NB4 (cell line): ENCODE measurements at regions not wholly inside any gene's neighbourhood (a gene's known extent, or its start where the extent isn't known, plus 50 kb on each side); places are given as distances from the start of the nearest gene placed in this dataset.
"Not testable (repeated sequence)": the region's sequence is repeated elsewhere in the genome, so short reads cannot be mapped to it uniquely, and the experiment has no call there.

ENCODE experiments used
- DNase-seq: peaks from one replicate; pipeline ENCODE4 v3.0.0; 2010; ENCODE audit warnings: low read depth
- H3K4me3 ChIP-seq: one replicate; pipeline ENCODE4 v1.5.1; 2011; ENCODE audit warnings: mild to moderate bottlenecking, low read depth, low read length, moderate library complexity
- CTCF ChIP-seq: IDR thresholded peaks from one replicate; pipeline ENCODE4 v1.5.1; 2012; ENCODE audit warnings: low read depth, low read length
- MAX ChIP-seq: IDR thresholded peaks from 2 replicates; pipeline ENCODE4 v1.6.1; 2011; ENCODE audit warnings: low read depth, low read length
- MYC ChIP-seq: IDR thresholded peaks from 2 replicates; pipeline ENCODE4 v1.6.1; 2011; ENCODE audit warnings: low read depth, low read length
- POLR2A ChIP-seq: IDR thresholded peaks from 2 replicates; pipeline ENCODE4 v1.6.1; 2011; ENCODE audit warnings: mild to moderate bottlenecking; ENCODE audit not compliant: insufficient read length; ENCODE audit errors: extremely low read depth

- peak; percentile 43 for DNase-seq
Observed at GRCh38 chr4:11954093-11954492, 525.4 kb upstream of the HS3ST1 start.

GRCh38 chr4:11949355-11949754 is 520.7 kb upstream of the HS3ST1 start:
- DNase-seq = no peak
- no peak overlapping the region for H3K4me3 ChIP-seq
- TF ChIP-seq POLR2A = no peak
- TF ChIP-seq MYC = no peak
- TF ChIP-seq CTCF = no peak
- TF ChIP-seq MAX = no peak

More at GRCh38 chr4:11954093-11954492, 525.4 kb upstream of the HS3ST1 start:
- peak; percentile 41 for TF ChIP-seq CTCF
- TF ChIP-seq POLR2A = no peak
- no peak overlapping the region for H3K4me3 ChIP-seq

- DNase-seq, H3K4me3 ChIP-seq: not testable (repeated sequence)
Observed at GRCh38 chr4:11947629-11948028, 518.9 kb upstream of the HS3ST1 start.

- no peak for TF ChIP-seq MYC
- TF ChIP-seq POLR2A = no peak
- no peak for TF ChIP-seq MAX
- TF ChIP-seq CTCF = no peak
- DNase-seq = no peak
- H3K4me3 ChIP-seq = no peak overlapping the region
Observed at GRCh38 chr4:11937941-11938340, 509.2 kb upstream of the HS3ST1 start.

GRCh38 chr4:11931266-11931820 is 502.6 kb upstream of the HS3ST1 start:
- no peak overlapping the region for H3K4me3 ChIP-seq
- DNase-seq = no peak
- no peak for TF ChIP-seq MAX
- TF ChIP-seq POLR2A = no peak
- no peak for TF ChIP-seq CTCF
- no peak for TF ChIP-seq MYC

- TF ChIP-seq POLR2A = no peak
- no peak for TF ChIP-seq MYC
- no peak for TF ChIP-seq MAX
- TF ChIP-seq CTCF = no peak
- no peak overlapping the region for H3K4me3 ChIP-seq
- DNase-seq = no peak
Observed at GRCh38 chr4:11929080-11929479, 500.4 kb upstream of the HS3ST1 start.

- no peak overlapping the region for H3K4me3 ChIP-seq
- DNase-seq = no peak
- TF ChIP-seq MAX (no peak), POLR2A (no peak)
Observed at GRCh38 chr4:11919316-11919715, 490.6 kb upstream of the HS3ST1 start.
